Chondrocyte (in vitro differentiated cells): ENCODE measurements at regions not wholly inside any gene's neighbourhood (a gene's known extent, or its start where the extent isn't known, plus 50 kb on each side); places are given as distances from the start of the nearest gene placed in this dataset.
"Not testable (repeated sequence)": the region's sequence is repeated elsewhere in the genome, so short reads cannot be mapped to it uniquely, and the experiment has no call there.

Source experiments
- DNase-seq: peaks from one replicate; pipeline ENCODE4 v3.0.0; 2021; ENCODE audit warnings: mixed read lengths, low spot score
- H3K27ac Mint-ChIP-seq: one replicate; pipeline ENCODE4 v1.8.0; 2021; ENCODE audit warnings: mild to moderate bottlenecking, moderate library complexity, mixed read lengths; ENCODE audit not compliant: unreplicated experiment
- H3K27me3 Mint-ChIP-seq: 2 replicates; pipeline ENCODE4 v1.8.0; 2021; ENCODE audit warnings: low read depth, mixed read lengths
- H3K36me3 Mint-ChIP-seq: 2 replicates; pipeline ENCODE4 v1.8.0; 2021; ENCODE audit warnings: low read depth, mixed read lengths
- H3K4me1 Mint-ChIP-seq: 2 replicates; pipeline ENCODE4 v1.8.0; 2021; ENCODE audit warnings: low read depth, mild to moderate bottlenecking, mixed read lengths
- H3K4me3 Mint-ChIP-seq: one replicate; pipeline ENCODE4 v1.8.0; 2021; ENCODE audit warnings: mild to moderate bottlenecking, moderate library complexity, mixed read lengths; ENCODE audit not compliant: unreplicated experiment
- H3K9me3 Mint-ChIP-seq: 2 replicates; pipeline ENCODE4 v1.8.0; 2021; ENCODE audit warnings: low read depth, mixed read lengths
- CTCF ChIP-seq: fragments of 200-600 bp; sonication (generic); IDR thresholded peaks from 2 replicates; pipeline ENCODE4 v1.5.0; 2021; ENCODE audit warnings: antibody characterized with exemption, mild to moderate bottlenecking, moderate library complexity

GRCh38 chr3:110015231-110015963 is 678.1 kb upstream of the DPPA4 start:
- peaks cover 4% of the 10 kb centered on the region for H3K27me3 Mint-ChIP-seq
- TF ChIP-seq CTCF, result no peak
- H3K9me3 Mint-ChIP-seq, result peaks cover 12% of the 10 kb centered on the region
- H3K4me1 Mint-ChIP-seq, result peaks cover 7% of the 10 kb centered on the region
- H3K4me3 Mint-ChIP-seq, result no peak overlapping the region
- no peaks in the 10 kb centered on the region for H3K36me3 Mint-ChIP-seq
- no peak for DNase-seq
- no peak overlapping the region for H3K27ac Mint-ChIP-seq

GRCh38 chr3:110016235-110016815 is 679.0 kb upstream of the DPPA4 start:
- H3K27ac Mint-ChIP-seq, result no peak overlapping the region
- peaks cover 12% of the 10 kb centered on the region for H3K9me3 Mint-ChIP-seq
- no peak for DNase-seq
- TF ChIP-seq CTCF, result no peak
- no peak overlapping the region for H3K4me3 Mint-ChIP-seq
- no peaks in the 10 kb centered on the region for H3K36me3 Mint-ChIP-seq
- peaks cover 7% of the 10 kb centered on the region for H3K4me1 Mint-ChIP-seq
- H3K27me3 Mint-ChIP-seq, result peaks cover 2% of the 10 kb centered on the region

GRCh38 chr3:110017304-110017703 is 680.0 kb upstream of the DPPA4 start:
- no peak for DNase-seq
- Mint-ChIP-seq H3K4me1 (peaks cover 7% of the 10 kb centered on the region), H3K9me3 (peaks cover 9% of the 10 kb centered on the region), H3K4me3 (no peak overlapping the region), H3K27me3 (peaks cover 2% of the 10 kb centered on the region), H3K36me3 (no peaks in the 10 kb centered on the region), H3K27ac (no peak overlapping the region)
- no peak for TF ChIP-seq CTCF

GRCh38 chr3:110021659-110022058 is 684.3 kb upstream of the DPPA4 start:
- no peak overlapping the region for H3K27ac Mint-ChIP-seq
- no peak overlapping the region for H3K4me3 Mint-ChIP-seq
- H3K36me3 Mint-ChIP-seq, result no peaks in the 10 kb centered on the region
- no peak for DNase-seq
- no peak for TF ChIP-seq CTCF
- H3K4me1 Mint-ChIP-seq, result peaks cover 2% of the 10 kb centered on the region
- peaks cover 14% of the 10 kb centered on the region for H3K9me3 Mint-ChIP-seq
- peaks cover 2% of the 10 kb centered on the region for H3K27me3 Mint-ChIP-seq

GRCh38 chr3:110023022-110023421 is 685.7 kb upstream of the DPPA4 start:
- Mint-ChIP-seq H3K4me1 (peaks cover 13% of the 10 kb centered on the region), H3K9me3 (peaks cover 14% of the 10 kb centered on the region)
- H3K27ac Mint-ChIP-seq, H3K27me3 Mint-ChIP-seq, DNase-seq, H3K36me3 Mint-ChIP-seq, H3K4me3 Mint-ChIP-seq: not testable (repeated sequence)

- H3K4me3 Mint-ChIP-seq, result no peak overlapping the region
- H3K27me3 Mint-ChIP-seq, result no peaks in the 10 kb centered on the region
- peaks cover 17% of the 10 kb centered on the region for H3K9me3 Mint-ChIP-seq
- no peaks in the 10 kb centered on the region for H3K36me3 Mint-ChIP-seq
- no peak overlapping the region for H3K27ac Mint-ChIP-seq
- no peak for DNase-seq
- H3K4me1 Mint-ChIP-seq, result peaks cover 13% of the 10 kb centered on the region
- TF ChIP-seq CTCF, result no peak
Measured at GRCh38 chr3:110026421-110026820, 689.1 kb upstream of the DPPA4 start.
